ENCODE measurements at regions not wholly inside any gene's neighbourhood (a gene's known extent, or its start where the extent isn't known, plus 50 kb on each side); places are given as distances from the start of the nearest gene placed in this dataset.

DNA sequence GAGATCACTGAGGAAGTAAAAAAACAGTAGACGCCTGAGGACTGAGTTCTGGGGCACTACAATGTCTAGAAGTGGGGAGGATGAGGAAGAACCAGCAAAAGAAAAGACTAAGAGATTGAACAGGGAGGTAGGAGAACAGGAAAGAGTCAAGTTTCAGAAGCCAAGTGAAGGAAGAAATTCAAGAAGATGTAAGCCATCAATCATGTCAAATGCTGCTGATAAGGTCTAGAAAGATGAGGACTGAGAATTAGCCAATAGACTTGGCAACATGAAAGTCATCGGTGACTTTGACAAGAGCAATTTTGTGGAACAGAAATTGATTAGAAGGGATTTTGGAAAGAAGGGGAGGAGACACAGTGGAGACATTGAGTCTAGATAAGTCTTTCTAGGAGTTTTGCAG lies 54.8 kb upstream of the CRY1 start:
- no peaks in the 10 kb centered on the region for H3K36me3 ChIP-seq (replicated peaks in 1 of 2; ENCODE audit: control insufficient read depth in 1 of 2, insufficient read depth in 2 of 2, low read length in 2 of 2)
- ChIA-PET CTCF (ENCODE audit: low intra/inter-chr PET ratio, low total read pairs) (no interaction called here), POLR2A (no interaction called here)
- ATAC-seq: no peak
- H3K9ac ChIP-seq (ENCODE audit: insufficient read depth, low read depth, low read length): no peak overlapping the region
- DNase-seq (ENCODE audit: low spot score): no peak
- in situ Hi-C loops (cut with HindIII; ENCODE audit: extremely low pct_ligation_motif_present, low pct_unique_long_range_greater_than_20kb): no loop called here
- no peak for FAIRE-seq
- H3K4me1 ChIP-seq (ENCODE audit: insufficient read depth, low read length): no peaks in the 10 kb centered on the region
- no peak overlapping the region for H2AFZ ChIP-seq (ENCODE audit: low read length)
- H3K4me3 ChIP-seq (replicated peaks in 1 of 3; ENCODE audit: insufficient read depth in 1 of 3, low read depth in 2 of 3, low read length in 3 of 3): no peak overlapping the region
- H3K4me2 ChIP-seq (ENCODE audit: low read depth, low read length): no peak overlapping the region
- WGBS (ENCODE audit: low lambda C conversion rate): 11% methylated on average over 2 of the region's 2 CpGs
- H3K9me3 ChIP-seq (ENCODE audit: low read length): no peaks in the 10 kb centered on the region
- H3K27ac ChIP-seq (ENCODE audit: extremely low read length, insufficient read depth, low read length): no peak overlapping the region
- no peak for TF ChIP-seq ZNF10 (CRISPR knock-in tag; IDR thresholded peaks at IDR 0.05; ENCODE audit: borderline replicate concordance, low read depth)
- TF ChIP-seq, protein P1, sequence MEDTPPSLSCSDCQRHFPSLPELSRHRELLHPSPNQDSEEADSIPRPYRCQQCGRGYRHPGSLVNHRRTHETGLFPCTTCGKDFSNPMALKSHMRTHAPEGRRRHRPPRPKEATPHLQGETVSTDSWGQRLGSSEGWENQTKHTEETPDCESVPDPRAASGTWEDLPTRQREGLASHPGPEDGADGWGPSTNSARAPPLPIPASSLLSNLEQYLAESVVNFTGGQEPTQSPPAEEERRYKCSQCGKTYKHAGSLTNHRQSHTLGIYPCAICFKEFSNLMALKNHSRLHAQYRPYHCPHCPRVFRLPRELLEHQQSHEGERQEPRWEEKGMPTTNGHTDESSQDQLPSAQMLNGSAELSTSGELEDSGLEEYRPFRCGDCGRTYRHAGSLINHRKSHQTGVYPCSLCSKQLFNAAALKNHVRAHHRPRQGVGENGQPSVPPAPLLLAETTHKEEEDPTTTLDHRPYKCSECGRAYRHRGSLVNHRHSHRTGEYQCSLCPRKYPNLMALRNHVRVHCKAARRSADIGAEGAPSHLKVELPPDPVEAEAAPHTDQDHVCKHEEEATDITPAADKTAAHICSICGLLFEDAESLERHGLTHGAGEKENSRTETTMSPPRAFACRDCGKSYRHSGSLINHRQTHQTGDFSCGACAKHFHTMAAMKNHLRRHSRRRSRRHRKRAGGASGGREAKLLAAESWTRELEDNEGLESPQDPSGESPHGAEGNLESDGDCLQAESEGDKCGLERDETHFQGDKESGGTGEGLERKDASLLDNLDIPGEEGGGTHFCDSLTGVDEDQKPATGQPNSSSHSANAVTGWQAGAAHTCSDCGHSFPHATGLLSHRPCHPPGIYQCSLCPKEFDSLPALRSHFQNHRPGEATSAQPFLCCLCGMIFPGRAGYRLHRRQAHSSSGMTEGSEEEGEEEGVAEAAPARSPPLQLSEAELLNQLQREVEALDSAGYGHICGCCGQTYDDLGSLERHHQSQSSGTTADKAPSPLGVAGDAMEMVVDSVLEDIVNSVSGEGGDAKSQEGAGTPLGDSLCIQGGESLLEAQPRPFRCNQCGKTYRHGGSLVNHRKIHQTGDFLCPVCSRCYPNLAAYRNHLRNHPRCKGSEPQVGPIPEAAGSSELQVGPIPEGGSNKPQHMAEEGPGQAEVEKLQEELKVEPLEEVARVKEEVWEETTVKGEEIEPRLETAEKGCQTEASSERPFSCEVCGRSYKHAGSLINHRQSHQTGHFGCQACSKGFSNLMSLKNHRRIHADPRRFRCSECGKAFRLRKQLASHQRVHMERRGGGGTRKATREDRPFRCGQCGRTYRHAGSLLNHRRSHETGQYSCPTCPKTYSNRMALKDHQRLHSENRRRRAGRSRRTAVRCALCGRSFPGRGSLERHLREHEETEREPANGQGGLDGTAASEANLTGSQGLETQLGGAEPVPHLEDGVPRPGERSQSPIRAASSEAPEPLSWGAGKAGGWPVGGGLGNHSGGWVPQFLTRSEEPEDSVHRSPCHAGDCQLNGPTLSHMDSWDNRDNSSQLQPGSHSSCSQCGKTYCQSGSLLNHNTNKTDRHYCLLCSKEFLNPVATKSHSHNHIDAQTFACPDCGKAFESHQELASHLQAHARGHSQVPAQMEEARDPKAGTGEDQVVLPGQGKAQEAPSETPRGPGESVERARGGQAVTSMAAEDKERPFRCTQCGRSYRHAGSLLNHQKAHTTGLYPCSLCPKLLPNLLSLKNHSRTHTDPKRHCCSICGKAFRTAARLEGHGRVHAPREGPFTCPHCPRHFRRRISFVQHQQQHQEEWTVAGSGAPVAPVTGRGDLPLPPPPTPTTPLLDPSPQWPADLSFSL (CRISPR knock-in tag; IDR thresholded peaks at IDR 0.05): no peak
- no peak for TF ChIP-seq FLYWCH1 (CRISPR knock-in tag; IDR thresholded peaks at IDR 0.05)
- no peak for TF ChIP-seq MEIS1 (CRISPR knock-in tag; IDR thresholded peaks at IDR 0.05; ENCODE audit: borderline replicate concordance)
- no peaks in the 10 kb centered on the region for H4K20me1 ChIP-seq (ENCODE audit: insufficient read depth, low read length)
- H3K27me3 ChIP-seq (ENCODE audit: control insufficient read depth in 1 of 2, insufficient read depth in 2 of 2, low read length in 2 of 2): peaks cover 0 to under 1% of the 10 kb centered on the region in 2 experiments; a peak in 1 of 5 replicates
- H3K79me2 ChIP-seq (ENCODE audit: insufficient read depth, low read length): no peaks in the 10 kb centered on the region
- no TSS peak for BruUV-seq (replicated peaks)
- intact Hi-C loops (cut with micrococcal nuclease; ENCODE audit: unreplicated experiment): no loop called here
